Adrenal gland (tissue), 5 donors: ENCODE measurements at regions not wholly inside any gene's neighbourhood (a gene's known extent, or its start where the extent isn't known, plus 50 kb on each side); places are given as distances from the start of the nearest gene placed in this dataset.

Source experiments
- CTCF ChIP-seq, 6 experiments: fragments of 450-650 bp in 4 of 6; fragments of 200-600 bp in 2 of 6; sonication (generic) in 1 of 6; IDR thresholded peaks; 1 replicate in 5 of 6; 2 replicates in 1 of 6; pipeline versions ENCODE4 v1.5.1 to v1.8.0; 2016 to 2021; ENCODE audit warnings: antibody characterized with exemption in 6 of 6, mild to moderate bottlenecking in 2 of 6, moderate library complexity in 1 of 6
- POLR2A ChIP-seq, 2 donors: fragments of 450-650 bp; IDR thresholded peaks; one replicate each; pipeline ENCODE4 v1.6.1; 2017; ENCODE audit warnings: antibody characterized with exemption in 2 of 2, mild to moderate bottlenecking in 2 of 2, moderate library complexity in 1 of 2
- donor health status: DM: no; HTN: no; CAD: no.

DNA sequence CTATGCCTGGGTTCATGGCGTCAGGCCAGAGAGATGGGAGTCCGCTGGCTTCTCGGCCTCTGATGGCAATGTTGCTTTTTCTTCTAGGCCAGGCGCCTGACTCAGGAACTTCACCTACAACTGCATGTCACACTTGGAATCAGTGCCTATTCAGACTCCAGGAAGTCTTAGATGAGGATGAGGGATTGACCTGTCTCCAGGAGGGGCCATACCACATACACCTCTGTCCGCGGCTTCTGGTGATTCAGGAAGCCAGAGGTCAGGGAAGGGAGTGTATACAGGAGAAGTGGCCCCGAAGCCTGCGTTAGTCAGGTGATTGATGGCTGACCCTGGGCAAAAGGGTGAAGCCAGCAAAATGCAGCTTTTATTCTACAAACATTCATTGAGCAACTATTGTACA lies 109.1 kb upstream of the RMDN2 start:
- TF ChIP-seq CTCF (IDR thresholded peaks at IDR 0.05) = no peak
- no peak for TF ChIP-seq POLR2A (IDR thresholded peaks at IDR 0.05)
